GM18502 (cell line): ENCODE measurements at regions not wholly inside any gene's neighbourhood (a gene's known extent, or its start where the extent isn't known, plus 50 kb on each side); places are given as distances from the start of the nearest gene placed in this dataset.
A peak's percentile ranks its signal among the peaks of the same experiment; 100 is the strongest.

Experiments used
- ATAC-seq: cut with Tn5 transposase; IDR thresholded peaks from one replicate; pipeline ENCODE4 v1.9.1; 2021; ENCODE audit warnings: mild to moderate bottlenecking; ENCODE audit not compliant: unreplicated experiment, poor library complexity

DNA sequence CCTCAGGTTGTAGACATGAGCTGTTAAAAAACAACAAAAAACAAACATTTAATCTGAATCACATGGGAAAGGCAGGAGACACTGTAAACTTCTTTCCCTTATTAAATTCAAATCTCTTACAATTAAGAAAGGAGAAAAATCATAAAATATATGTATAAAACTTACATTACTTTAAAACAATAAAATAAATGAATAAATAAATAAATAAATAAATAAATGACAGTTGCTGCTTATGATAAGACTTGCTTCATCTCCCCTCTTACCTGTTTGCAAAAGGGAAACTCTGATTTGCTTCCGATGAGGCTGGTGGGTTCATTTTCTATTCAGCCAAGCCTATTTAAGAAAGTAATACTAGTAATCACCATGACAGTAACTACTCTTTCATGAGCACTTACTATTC lies 353.4 kb upstream of the TBL1XR1 start:
- no peak for ATAC-seq

DNA sequence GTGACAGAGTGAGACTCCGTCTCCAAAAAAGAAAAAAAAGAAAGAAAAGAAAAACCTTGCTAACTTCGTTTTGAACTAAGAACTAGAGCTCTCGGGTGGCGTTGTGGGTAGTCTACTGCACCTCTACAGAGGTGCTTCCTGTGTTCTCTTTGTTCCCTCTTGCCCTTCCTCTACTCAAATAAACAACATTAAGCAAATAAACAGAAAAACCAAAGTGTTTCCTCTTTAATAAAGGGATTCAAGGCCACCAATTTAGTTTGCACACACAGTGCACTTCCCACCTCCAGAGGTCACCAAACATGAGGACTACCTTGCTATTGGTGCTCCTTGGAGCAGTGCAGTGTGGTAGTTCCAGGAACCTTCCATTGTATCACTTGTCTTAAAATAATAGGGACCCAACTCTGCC lies 354.2 kb upstream of the TBL1XR1 start:
- no peak for ATAC-seq

DNA sequence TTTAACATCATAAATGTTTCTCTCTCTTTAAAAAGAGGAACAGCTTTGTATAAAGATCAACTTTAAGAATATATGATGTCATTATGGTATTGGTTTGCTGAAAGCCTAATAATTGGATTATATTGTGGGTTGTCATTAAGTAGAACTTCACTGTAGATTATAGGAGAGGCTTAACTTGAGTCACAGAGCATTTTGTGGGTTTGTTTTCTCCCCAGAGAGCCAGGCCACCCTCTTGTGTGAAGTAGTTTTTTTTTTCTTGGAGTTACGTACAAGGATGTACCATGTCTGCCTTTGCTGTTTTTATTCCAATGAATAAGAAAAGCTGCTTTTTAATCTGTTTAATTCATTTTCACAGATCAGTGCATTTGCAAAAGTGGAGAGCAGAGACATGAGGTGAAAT lies 354.8 kb upstream of the TBL1XR1 start:
- no peak for ATAC-seq

DNA sequence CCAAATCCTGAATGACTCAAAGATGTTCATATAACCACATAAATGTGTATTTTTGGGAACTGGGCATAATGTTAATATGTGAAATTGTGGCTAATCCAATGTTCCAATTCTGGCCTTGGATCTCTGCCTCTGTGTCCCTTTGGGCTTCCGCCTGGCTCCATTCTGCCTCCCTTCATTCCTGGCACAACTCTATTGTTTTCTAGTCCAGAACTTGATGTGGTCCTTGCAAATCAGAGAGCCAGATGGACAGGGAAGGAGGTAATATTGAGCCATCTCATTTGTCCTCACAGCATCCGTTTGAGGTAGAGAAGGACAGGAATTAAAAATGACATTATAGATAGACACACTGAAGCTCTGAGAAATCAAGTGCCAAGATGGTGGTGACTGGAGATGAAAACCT lies 355.7 kb upstream of the TBL1XR1 start:
- no peak for ATAC-seq

DNA sequence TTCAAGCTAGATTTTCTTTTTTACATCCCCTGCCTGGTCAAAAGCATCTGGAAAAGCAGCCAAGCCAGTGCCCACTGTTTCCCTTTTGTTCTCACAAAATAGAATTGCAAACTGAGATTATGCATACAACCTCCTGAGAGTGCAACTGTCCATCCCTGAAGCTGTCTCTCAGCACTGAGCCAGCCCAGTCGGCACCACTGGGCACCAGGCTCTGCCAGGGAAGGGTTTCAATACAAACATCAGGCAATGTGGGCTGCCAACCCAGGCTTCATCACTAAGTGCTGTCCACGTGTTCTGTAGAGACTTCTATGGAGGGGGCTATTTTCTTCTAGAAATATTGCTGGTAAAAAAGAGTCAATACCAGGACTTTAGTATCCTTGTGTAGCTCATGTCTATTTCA lies 356.3 kb upstream of the TBL1XR1 start:
- ATAC-seq: no peak

DNA sequence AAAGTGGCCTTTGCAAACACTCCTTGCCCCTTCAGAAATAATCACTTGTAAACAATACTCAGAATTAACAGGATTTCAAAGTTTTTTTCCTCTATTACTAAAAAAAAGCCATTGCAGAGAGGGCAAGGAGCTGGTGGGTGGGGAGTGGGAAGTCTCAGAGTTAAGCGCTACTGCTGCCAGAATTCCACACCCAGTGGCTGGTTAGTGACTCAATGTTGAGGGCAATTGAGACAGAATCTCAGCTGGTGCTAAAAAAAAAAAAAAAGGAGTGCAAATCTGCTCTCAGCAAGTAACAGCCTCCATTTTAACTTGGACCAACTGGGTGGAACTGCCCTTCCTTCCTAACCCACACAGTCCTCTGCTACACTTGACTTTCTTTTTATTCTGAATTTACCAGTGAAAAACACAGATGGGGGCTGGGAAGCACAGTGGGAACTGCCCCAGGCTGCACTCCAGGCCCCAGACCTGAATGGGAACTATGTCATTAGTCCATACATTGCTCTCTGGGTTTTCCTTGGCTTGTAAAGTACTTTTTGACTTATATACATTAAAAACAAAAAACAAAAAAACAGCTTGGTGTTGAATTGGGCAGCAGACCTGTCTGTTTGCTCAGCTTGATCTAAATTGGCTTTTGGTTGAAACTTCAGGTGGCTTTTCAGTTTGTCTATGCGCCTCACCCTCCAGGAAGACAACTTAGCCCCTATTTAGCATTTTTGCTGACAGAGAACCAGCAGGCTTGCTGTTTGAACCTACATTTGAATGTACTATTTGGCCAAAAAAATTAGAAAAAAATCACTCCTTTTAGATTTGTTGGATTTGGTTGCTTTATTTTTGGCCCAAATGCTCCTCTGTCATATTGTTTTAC lies 357.8 kb upstream of the TBL1XR1 start:
- no peak for ATAC-seq

DNA sequence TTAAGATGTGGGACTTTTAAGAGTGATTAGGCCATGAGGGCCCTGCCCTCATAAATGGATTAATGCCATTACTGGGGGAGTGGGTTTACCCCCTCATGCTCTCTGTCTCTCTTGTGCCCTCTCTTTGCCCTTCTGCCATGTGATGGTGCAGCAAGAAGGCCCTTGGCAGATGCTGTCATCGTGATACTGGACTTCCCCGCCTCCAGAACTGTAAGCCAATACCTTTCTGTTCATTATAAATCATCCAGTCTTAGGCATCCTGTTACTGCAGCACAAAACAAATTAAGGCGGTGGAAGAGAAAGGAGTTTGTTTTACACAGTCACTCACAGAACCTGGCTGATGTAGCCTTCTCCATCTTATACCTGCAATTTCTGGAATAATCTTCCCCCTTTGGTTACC lies 360.3 kb upstream of the TBL1XR1 start:
- no peak for ATAC-seq

DNA sequence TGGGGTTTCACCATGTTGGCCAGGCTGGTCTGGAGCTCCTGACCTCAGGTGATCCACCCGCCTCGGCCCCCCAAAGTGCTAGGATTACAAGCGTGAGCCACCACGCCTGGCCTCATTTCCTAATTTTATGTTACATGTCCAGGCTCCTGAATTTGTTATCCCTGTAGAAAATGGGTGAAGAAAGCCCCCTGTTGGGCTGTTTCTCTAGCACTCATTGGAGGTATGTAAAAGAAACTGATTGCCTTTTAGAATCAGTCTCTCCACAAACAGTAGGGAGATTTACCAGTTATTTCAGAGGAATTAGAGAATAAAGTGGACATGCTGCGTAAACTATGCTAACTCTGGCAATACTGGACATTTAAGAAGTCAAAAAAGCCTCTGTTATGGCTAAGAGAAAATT lies 364.1 kb upstream of the TBL1XR1 start:
- ATAC-seq: no peak

DNA sequence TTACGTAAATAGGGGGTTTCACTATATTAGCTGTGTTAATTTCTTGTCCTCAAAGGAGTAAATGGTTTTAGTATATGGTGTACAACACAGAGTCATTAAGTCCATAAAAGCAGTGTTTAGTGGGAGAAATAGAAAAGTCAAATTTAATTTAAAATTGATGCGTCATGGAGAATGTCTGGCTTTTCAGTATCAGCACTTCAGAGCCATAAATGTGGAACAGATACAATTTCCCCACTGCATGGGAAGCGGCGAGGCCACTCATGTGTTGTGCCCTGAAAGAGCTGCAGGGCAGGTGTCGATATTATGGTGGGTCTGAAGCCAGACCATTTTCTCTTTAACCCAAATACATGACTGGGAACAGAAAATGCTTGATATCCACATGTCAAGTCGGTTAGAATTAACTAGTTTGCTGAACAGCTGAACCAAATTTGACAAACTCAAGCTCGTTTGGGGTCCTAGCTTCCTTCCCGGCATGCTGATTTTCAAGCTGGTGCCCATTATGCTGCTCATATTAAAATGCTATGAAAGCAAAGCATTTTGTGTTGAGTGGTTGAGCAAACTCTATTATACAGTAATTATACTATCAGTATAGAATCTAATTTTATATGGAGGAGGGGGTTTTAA lies 364.6 kb upstream of the TBL1XR1 start:
- ATAC-seq: no peak

DNA sequence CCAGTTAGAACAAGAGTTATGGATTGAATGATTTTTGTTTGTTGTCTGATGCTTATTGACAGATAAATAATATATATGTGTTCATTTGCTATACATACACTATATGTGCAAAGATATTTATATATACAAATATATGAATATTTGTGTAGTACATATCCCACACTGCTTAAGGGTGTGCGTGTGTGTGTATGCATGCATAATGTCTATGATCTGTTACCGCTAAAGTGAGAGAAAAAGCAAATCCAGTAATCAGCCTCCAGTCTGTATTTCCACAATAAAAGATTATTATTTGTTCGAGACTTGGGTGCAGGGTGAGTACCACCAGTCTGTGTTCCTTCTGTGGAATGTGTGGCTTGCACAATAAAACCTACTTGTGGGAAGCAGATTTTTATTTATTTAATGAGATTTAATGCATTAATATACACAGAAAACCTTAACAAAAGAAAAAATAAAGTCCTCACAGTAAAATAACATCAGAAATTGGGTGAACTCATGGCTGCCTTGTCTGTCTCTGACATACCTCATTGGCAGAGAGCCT lies 366.0 kb upstream of the TBL1XR1 start:
- ATAC-seq: no peak

DNA sequence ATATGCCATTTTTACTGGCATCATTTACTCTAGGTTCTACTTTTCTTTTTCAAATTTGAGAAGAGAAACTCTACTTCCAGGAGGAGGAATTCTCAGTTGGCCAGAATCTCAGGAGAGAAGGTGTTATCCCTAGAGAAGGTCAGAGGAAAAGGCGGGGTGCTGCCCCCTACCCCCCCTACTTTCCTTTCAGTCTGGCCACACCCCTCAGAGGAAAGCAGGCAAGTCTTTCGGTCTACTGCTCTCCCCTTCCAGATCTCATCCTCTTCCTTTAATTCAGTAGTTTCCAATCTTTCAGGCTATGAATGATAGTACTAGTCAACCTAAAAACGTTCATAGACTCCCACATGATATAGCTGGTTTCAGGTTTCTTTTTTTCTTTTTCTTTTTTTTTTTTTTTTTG lies 366.5 kb upstream of the TBL1XR1 start:
- ATAC-seq: no peak

DNA sequence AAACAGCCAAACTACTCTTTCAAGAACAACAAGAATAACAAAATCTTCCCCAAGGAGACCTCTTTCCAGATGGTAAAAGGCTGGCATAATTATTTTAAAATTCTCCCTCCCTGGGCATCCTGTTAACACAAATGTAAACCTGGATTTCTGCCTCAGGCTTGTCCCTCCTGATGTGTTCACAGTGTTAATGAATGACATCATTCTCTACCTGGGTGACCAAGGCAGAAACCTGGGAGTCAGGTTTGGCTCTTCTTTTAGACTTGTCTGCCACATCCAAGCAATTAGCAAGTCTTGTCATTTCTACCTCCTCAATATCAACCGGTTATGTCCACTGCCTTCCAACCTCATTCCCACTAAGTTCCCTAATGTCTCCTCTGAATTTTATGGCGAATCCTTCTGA lies 368.7 kb upstream of the TBL1XR1 start:
- no peak for ATAC-seq

DNA sequence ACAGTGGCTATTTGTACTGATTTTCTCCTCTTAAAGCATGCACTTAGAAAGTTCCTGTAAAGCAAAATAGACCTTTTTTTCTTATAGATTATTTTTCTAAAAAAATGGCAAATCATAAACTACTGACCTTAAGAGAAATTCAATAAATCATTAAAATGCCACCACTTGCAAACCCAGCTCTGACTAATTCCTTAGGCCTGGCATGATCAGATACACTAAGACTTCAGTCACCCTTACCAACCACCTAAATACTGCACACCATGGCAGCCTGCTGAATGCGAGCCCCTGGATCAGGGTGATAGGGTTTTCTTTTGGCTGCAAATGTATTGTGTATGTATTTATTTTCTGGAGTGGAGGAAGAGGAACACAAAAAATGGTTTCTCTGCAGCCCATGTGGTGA lies 370.6 kb upstream of the TBL1XR1 start:
- ATAC-seq: no peak

DNA sequence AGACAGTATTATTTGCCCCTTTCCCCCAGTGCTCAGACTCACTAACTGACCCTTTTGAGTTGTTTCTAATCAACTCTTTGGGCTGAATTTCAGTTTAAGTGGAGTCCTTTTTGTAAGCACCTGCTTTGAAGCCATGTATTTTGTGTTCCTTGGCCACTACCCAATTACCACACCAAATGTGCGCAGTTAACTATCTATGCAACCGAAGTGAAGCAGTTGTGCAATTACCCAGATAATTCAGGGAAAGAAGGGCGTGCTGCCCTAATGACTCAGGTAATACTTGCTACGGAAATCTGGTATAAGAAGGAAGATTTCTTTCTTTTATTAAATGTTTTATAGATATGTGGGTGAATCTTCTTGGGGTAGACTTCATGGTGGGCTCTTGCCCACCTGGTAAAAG lies 371.9 kb upstream of the TBL1XR1 start:
- no peak for ATAC-seq

DNA sequence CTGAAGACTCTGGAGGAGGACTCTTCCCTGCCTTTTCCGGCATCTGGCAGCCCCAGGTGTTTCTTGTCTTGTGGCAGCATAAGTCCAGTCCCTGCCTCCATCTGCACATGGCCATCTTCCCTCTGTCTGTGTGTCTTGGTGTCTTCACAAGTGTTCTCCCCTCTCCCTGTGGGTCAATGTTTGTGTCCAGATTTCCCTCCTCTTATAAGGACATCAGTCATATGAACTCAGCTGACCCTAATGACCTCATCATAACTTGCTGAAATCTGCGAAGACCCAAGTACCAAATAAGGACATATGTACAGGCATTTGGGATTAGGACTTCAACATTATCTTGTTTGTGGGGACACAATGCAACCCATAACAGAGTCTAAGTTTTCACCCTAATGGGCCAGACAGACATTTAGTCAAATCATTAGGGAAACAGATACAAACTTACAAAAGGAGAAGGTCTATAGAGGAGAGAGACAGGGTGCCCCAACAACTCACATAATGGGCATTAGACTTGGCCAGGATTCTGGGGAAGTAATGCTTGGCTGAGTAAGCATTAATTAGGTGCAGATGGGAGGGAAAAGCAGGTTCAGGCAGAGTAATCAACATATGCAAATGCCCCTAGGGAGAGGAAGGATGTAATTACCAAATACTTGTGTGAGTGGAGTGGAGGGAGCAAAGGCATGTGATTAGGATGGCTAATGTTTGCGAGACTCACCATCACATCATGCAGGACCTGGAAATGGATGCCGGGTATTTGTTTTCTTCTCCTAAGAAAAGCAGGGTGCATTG lies 372.8 kb upstream of the TBL1XR1 start:
- ATAC-seq: no peak

DNA sequence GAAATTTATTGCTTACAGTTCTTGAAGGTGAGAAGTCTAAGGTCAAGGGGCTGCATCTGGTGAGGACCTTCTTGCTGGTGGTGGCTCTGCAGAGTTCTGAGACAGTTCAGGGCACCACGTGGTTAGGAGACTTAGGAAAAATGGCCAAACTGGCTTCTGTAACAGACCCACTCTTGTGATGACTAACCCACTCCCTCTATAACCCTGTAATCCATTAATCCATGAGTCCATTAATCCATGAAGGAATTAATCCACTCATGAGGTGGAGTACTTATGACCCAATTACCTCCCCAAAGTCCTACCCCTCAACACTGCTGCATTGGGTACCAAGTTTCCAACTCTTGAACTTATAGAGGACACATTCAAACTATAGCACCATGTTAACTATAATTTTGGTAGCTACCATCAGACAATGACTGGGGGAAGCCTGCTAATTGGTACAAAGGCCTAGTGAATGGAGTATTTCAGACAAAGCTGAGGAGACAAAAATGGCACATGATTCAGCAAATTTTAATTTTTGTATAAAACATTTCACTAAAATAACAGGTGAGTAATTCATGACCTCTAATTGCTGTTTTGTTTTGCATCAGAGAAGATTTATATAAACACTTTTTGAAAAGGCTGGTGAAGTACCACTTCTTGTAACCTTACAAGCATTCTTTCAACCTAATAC lies 374.1 kb upstream of the TBL1XR1 start:
- no peak for ATAC-seq

DNA sequence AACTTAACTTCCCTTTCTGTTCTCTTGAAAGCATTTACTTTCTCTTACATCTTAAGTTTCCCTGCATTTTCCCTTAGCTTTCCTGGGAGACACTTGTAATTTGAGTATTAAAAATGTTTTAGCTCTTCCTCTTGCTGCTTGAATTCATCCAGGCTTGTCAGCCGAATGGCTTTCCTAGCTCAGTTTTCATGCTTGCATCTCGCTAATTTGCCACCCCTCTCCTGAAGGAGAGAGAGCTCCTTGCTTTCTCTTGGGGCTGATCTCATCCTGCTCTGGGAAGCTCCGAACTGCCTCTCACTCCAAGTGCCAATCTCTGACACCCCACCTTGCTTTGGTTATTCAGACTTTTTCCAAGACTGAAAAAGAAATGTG lies 374.6 kb upstream of the TBL1XR1 start:
- ATAC-seq: no peak

DNA sequence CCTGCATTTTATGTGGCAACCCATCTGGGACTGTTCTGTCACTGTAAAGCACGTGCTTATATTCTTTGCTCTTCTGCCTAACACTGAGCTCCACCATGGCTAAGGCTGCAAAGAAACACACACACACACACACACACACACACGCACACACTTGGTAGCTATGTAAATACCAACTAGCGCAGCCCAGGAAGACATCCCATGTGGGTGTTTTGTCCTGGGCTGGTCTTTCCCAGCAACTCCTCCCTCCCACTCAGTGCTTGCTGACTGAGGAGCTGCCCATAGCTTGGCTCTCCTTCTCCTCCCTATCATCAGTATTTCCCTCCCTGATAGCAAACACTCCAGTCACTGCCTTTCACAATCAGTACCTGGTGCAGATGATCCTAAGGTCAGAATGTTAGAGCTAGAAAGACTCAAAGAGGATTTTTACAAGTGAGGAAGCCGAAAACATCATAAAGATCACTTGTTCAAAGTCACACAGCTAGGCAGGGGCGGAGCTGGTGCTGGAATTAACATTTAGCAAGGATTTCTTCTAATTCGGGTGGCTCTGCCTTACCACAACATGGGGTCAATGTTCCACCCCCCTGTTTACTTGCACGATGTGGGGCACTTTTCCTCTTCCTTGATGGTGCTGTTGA lies 377.1 kb upstream of the TBL1XR1 start:
- ATAC-seq: no peak

DNA sequence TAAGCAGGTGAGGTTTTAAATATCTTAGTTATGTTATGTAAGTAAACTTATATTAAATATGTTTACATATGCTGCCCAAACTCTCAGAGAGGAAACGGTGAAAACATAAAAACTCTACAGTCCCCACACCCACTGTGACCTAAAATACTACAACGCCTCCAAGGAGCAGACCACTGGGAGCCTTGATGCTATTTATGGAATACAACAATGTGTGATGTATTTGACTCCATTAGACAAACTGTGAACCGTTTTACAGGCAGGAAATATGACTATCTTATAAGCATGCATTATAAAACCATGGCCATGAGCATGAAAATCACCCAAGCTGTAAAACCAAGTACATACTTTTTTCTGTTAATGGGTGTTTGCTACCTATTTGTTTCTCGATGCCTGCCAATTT lies 379.5 kb upstream of the TBL1XR1 start:
- ATAC-seq: no peak

DNA sequence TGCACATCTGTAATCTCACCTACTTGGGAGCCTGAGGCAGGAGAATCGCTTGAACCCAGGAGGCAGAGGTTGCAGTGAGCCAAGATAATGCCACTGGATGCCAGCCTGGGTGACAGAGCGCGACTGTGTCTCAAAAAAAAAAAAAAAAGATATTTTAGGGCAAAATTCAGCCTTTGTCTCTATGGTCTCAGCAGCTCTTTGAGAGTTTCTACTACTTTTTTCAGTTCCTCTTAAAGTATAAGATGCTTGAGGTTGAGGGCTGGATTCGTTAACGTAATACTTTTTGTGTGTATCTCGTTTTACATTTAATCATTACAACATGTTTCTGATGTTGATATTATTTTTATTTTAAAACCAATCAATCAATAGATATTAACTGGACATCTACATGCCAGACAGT lies 381.2 kb upstream of the TBL1XR1 start:
- peak; percentile 85 for ATAC-seq
